ENCODE measurements at regions not wholly inside any gene's neighbourhood (a gene's known extent, or its start where the extent isn't known, plus 50 kb on each side); places are given as distances from the start of the nearest gene placed in this dataset.

DNA sequence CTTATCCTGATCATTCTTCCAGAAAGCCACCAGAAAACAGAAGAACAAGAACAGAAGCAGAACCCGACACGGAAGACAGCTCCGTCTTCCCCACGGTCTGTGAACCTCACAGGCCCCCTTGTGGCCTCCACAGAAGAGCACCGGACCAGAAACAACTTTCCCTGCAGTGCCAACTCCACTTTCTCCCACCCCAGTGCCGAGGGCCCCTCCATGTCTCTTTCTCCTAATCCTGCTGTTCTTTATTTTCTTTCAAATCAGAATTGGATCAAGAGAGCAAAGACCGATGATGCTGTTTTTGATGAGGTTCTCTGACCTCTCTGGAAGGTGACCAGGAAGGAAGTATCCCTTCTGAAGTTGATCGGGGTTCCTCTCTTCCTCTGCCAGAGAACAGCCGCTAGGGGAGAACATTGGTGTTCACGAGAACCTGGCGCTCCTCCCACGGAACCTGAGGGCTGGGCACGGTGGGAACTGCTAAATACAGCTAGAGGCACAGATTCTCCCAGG lies 58.9 kb upstream of the CTTNBP2NL start:
- H3K4me3 ChIP-seq (ENCODE audit: low read length) = no peak overlapping the region
- no peaks in the 10 kb centered on the region for H3K79me2 ChIP-seq (replicated peaks; ENCODE audit: insufficient read depth, low read length)
- H4K20me1 ChIP-seq (ENCODE audit: insufficient read depth) = no peaks in the 10 kb centered on the region
- no peak overlapping the region for H3K4me2 ChIP-seq (ENCODE audit: low read length)
- no peaks in the 10 kb centered on the region for H3K9me2 ChIP-seq (ENCODE audit: insufficient read depth, low read length)
- H3K9ac ChIP-seq (ENCODE audit: low read length) = no peak overlapping the region
- H3K27ac ChIP-seq (ENCODE audit: low read length) = no peak overlapping the region
- no peak overlapping the region for H2AFZ ChIP-seq (ENCODE audit: low read depth, low read length)
- no peaks in the 10 kb centered on the region for H3K36me3 ChIP-seq (ENCODE audit: insufficient read depth, low read length)
- H3K9me3 ChIP-seq (ENCODE audit: low read length) = no peaks in the 10 kb centered on the region
- TF ChIP-seq MXI1 (conservative IDR thresholded peaks at IDR 0.05; ENCODE audit: poor library complexity, severe bottlenecking) (no peak), SMC3 (conservative IDR thresholded peaks at IDR 0.05; ENCODE audit: poor library complexity) (no peak), EZH2 (IDR thresholded peaks at IDR 0.05; ENCODE audit: borderline replicate concordance, insufficient read depth, low read length, poor library complexity, severe bottlenecking) (no peak), POLR2AphosphoS5 (IDR thresholded peaks at IDR 0.05) (no peak), RAD21 (conservative IDR thresholded peaks at IDR 0.05) (no peak), EP300 (conservative IDR thresholded peaks at IDR 0.05; ENCODE audit: poor library complexity, severe bottlenecking) (no peak), TAF1 (IDR thresholded peaks at IDR 0.05; ENCODE audit: low read depth) (no peak)
- TF ChIP-seq, protein P1, sequence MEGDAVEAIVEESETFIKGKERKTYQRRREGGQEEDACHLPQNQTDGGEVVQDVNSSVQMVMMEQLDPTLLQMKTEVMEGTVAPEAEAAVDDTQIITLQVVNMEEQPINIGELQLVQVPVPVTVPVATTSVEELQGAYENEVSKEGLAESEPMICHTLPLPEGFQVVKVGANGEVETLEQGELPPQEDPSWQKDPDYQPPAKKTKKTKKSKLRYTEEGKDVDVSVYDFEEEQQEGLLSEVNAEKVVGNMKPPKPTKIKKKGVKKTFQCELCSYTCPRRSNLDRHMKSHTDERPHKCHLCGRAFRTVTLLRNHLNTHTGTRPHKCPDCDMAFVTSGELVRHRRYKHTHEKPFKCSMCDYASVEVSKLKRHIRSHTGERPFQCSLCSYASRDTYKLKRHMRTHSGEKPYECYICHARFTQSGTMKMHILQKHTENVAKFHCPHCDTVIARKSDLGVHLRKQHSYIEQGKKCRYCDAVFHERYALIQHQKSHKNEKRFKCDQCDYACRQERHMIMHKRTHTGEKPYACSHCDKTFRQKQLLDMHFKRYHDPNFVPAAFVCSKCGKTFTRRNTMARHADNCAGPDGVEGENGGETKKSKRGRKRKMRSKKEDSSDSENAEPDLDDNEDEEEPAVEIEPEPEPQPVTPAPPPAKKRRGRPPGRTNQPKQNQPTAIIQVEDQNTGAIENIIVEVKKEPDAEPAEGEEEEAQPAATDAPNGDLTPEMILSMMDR (IDR thresholded peaks at IDR 0.05; ENCODE audit: poor library complexity, severe bottlenecking) = no peak
- TF ChIP-seq, protein P2, sequence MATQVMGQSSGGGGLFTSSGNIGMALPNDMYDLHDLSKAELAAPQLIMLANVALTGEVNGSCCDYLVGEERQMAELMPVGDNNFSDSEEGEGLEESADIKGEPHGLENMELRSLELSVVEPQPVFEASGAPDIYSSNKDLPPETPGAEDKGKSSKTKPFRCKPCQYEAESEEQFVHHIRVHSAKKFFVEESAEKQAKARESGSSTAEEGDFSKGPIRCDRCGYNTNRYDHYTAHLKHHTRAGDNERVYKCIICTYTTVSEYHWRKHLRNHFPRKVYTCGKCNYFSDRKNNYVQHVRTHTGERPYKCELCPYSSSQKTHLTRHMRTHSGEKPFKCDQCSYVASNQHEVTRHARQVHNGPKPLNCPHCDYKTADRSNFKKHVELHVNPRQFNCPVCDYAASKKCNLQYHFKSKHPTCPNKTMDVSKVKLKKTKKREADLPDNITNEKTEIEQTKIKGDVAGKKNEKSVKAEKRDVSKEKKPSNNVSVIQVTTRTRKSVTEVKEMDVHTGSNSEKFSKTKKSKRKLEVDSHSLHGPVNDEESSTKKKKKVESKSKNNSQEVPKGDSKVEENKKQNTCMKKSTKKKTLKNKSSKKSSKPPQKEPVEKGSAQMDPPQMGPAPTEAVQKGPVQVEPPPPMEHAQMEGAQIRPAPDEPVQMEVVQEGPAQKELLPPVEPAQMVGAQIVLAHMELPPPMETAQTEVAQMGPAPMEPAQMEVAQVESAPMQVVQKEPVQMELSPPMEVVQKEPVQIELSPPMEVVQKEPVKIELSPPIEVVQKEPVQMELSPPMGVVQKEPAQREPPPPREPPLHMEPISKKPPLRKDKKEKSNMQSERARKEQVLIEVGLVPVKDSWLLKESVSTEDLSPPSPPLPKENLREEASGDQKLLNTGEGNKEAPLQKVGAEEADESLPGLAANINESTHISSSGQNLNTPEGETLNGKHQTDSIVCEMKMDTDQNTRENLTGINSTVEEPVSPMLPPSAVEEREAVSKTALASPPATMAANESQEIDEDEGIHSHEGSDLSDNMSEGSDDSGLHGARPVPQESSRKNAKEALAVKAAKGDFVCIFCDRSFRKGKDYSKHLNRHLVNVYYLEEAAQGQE (IDR thresholded peaks at IDR 0.05; ENCODE audit: borderline replicate concordance) = no peak
- H3K27me3 ChIP-seq (ENCODE audit: insufficient read depth, low read depth, low read length) = no peaks in the 10 kb centered on the region
- H3F3A ChIP-seq (ENCODE audit: insufficient read depth, low read length, poor library complexity, severe bottlenecking) = no peaks in the 10 kb centered on the region

GRCh38 chr1:112341986-112342385 lies 54.0 kb upstream of the CTTNBP2NL start:
- Histone ChIP-seq H3K4me3 (ENCODE audit: low read length) (no peak overlapping the region), H3K27me3 (ENCODE audit: insufficient read depth, low read depth, low read length) (no peaks in the 10 kb centered on the region), H3K4me2 (ENCODE audit: low read length) (no peak overlapping the region), H3K9me3 (ENCODE audit: low read length) (no peaks in the 10 kb centered on the region), H2AFZ (ENCODE audit: low read depth, low read length) (no peak overlapping the region), H4K20me1 (ENCODE audit: insufficient read depth) (no peaks in the 10 kb centered on the region), H3F3A (ENCODE audit: insufficient read depth, low read length, poor library complexity, severe bottlenecking) (no peaks in the 10 kb centered on the region), H3K27ac (ENCODE audit: low read length) (no peak overlapping the region), H3K79me2 (replicated peaks; ENCODE audit: insufficient read depth, low read length) (no peaks in the 10 kb centered on the region), H3K9ac (ENCODE audit: low read length) (no peak overlapping the region), H3K9me2 (ENCODE audit: insufficient read depth, low read length) (no peaks in the 10 kb centered on the region), H3K36me3 (ENCODE audit: insufficient read depth, low read length) (no peaks in the 10 kb centered on the region)
- TF ChIP-seq TAF1 (IDR thresholded peaks at IDR 0.05; ENCODE audit: low read depth) (no peak), SMC3 (conservative IDR thresholded peaks at IDR 0.05; ENCODE audit: poor library complexity) (no peak), EP300 (conservative IDR thresholded peaks at IDR 0.05; ENCODE audit: poor library complexity, severe bottlenecking) (no peak), MXI1 (conservative IDR thresholded peaks at IDR 0.05; ENCODE audit: poor library complexity, severe bottlenecking) (no peak), POLR2AphosphoS5 (IDR thresholded peaks at IDR 0.05) (no peak), EZH2 (IDR thresholded peaks at IDR 0.05; ENCODE audit: borderline replicate concordance, insufficient read depth, low read length, poor library complexity, severe bottlenecking) (no peak), RAD21 (conservative IDR thresholded peaks at IDR 0.05) (no peak)
- TF ChIP-seq, protein P2 (IDR thresholded peaks at IDR 0.05; ENCODE audit: borderline replicate concordance) = no peak
- TF ChIP-seq, protein P1 (IDR thresholded peaks at IDR 0.05; ENCODE audit: poor library complexity, severe bottlenecking) = no peak
